Type B pancreatic cell (in vitro differentiated cells): ENCODE measurements at regions not wholly inside any gene's neighbourhood (a gene's known extent, or its start where the extent isn't known, plus 50 kb on each side); places are given as distances from the start of the nearest gene placed in this dataset.

Experiments used
- DNase-seq: peaks from one replicate; pipeline ENCODE4 v3.0.0; 2021; ENCODE audit warnings: mixed read lengths; ENCODE audit not compliant: unreplicated experiment; ENCODE audit errors: extremely low spot score
- H3K27ac Mint-ChIP-seq: 2 replicates; pipeline ENCODE4 v1.8.0; 2021; ENCODE audit warnings: mild to moderate bottlenecking, mixed read lengths
- H3K27me3 Mint-ChIP-seq: 2 replicates; pipeline ENCODE4 v1.8.0; 2021; ENCODE audit warnings: mixed read lengths
- H3K36me3 Mint-ChIP-seq: 2 replicates; pipeline ENCODE4 v1.8.0; 2021; ENCODE audit warnings: mixed read lengths
- H3K4me1 Mint-ChIP-seq: one replicate; pipeline ENCODE4 v1.8.0; 2021; ENCODE audit warnings: mixed read lengths; ENCODE audit not compliant: unreplicated experiment
- H3K4me3 Mint-ChIP-seq: 2 replicates; pipeline ENCODE4 v1.8.0; 2021; ENCODE audit warnings: mild to moderate bottlenecking, mixed read lengths
- H3K9me3 Mint-ChIP-seq: 2 replicates; pipeline ENCODE4 v1.8.0; 2021; ENCODE audit warnings: mixed read lengths
- TF ChIP-seq, protein P1 (sequence below): fragments of 200-600 bp; sonication (generic); conservative IDR thresholded peaks from 2 replicates; pipeline ENCODE4 v1.5.0; 2021; ENCODE audit warnings: antibody characterized with exemption, mild to moderate bottlenecking

DNA sequence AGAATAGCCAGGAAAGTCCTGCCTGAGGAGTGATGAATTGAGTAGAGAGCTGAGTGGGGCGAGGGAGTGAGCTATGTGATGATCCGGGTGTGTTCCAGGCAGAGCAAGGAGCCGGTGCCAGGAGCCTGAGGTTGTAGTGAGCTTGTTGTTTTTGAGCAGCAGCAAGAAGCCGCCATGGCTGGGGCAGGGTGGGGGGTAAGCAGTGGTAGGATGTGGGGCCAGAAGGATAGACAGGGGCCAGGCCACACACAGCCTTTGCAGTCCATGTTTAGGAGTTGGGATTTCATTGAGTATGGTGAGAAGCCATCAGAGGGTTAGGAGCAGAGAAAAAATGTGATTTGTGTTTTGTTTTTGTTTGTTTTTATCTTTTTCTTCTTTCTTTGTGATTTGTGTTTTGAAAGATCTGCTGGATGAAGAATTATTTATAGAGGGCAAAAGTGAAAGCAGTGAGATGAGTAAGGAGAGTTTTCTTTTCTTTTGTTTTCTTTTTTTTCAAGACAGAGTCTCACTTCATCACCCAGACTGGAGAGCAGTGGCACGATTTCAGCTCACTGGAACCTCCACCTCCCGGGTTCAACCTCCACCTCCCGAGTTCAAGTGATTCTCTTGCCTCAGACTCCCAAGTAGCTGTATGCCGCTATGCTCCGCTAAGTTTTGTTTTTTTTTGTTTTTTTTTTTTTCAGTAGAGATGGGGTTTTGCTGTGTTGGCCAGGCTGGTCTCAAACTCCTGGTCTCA lies 92.3 kb upstream of the BCAT1 start:
- no peak for DNase-seq
- no peak overlapping the region for H3K4me3 Mint-ChIP-seq
- TF ChIP-seq, protein P1, sequence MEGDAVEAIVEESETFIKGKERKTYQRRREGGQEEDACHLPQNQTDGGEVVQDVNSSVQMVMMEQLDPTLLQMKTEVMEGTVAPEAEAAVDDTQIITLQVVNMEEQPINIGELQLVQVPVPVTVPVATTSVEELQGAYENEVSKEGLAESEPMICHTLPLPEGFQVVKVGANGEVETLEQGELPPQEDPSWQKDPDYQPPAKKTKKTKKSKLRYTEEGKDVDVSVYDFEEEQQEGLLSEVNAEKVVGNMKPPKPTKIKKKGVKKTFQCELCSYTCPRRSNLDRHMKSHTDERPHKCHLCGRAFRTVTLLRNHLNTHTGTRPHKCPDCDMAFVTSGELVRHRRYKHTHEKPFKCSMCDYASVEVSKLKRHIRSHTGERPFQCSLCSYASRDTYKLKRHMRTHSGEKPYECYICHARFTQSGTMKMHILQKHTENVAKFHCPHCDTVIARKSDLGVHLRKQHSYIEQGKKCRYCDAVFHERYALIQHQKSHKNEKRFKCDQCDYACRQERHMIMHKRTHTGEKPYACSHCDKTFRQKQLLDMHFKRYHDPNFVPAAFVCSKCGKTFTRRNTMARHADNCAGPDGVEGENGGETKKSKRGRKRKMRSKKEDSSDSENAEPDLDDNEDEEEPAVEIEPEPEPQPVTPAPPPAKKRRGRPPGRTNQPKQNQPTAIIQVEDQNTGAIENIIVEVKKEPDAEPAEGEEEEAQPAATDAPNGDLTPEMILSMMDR, result no peak
- H3K27ac Mint-ChIP-seq, result no peak overlapping the region
- no peaks in the 10 kb centered on the region for H3K4me1 Mint-ChIP-seq
- H3K27me3 Mint-ChIP-seq, result peaks cover 20% of the 10 kb centered on the region
- H3K9me3 Mint-ChIP-seq, result no peaks in the 10 kb centered on the region
- H3K36me3 Mint-ChIP-seq, result peaks cover 9% of the 10 kb centered on the region

DNA sequence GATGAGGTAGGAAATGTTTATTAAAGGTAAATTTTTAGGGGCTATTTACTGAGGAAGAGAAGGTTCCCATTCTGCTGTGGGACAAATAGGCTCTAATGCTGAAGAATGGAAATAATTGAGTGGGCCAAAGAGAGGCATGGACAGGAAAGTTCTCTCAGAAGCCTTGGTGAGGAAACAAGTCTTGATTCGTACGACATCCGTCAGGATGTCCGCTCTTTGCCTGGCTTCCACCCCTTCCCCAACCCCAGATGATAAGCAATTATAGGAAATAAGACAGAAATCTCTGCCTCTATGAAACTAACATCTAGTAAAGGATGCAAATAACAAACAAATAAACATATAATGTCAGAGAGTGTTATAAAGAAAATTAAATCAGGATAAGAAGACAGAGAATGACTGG lies 91.7 kb upstream of the BCAT1 start:
- H3K27me3 Mint-ChIP-seq, result peaks cover 20% of the 10 kb centered on the region
- H3K9me3 Mint-ChIP-seq, result no peaks in the 10 kb centered on the region
- TF ChIP-seq, protein P1, result no peak
- H3K36me3 Mint-ChIP-seq, result peaks cover 9% of the 10 kb centered on the region
- no peak for DNase-seq
- no peak overlapping the region for H3K27ac Mint-ChIP-seq
- H3K4me1 Mint-ChIP-seq, result no peaks in the 10 kb centered on the region
- no peak overlapping the region for H3K4me3 Mint-ChIP-seq

DNA sequence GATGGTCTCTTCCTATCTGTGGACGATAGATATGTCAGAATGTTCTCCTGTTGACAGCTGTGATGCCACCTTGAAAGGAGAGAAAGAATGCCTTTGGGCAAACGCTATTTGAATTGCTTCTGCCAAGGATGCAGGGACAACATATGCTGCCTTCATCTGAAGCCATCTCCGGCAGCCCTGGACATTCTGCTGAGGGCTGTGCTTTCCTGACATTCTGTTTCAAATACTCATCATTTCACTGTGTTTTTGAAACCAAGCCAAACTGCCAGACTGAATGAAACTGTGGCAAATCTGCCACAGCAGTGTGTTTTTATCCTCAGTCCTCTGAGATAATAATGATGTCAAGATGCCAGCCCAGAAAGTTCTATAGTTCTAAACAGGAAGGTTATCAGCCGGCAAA lies 85.8 kb upstream of the BCAT1 start:
- Mint-ChIP-seq H3K9me3 (no peaks in the 10 kb centered on the region), H3K27me3 (peaks cover 6% of the 10 kb centered on the region), H3K27ac (no peak overlapping the region), H3K4me3 (no peak overlapping the region), H3K4me1 (no peaks in the 10 kb centered on the region), H3K36me3 (peaks cover 4% of the 10 kb centered on the region)
- DNase-seq, result no peak
- TF ChIP-seq, protein P1, result no peak

DNA sequence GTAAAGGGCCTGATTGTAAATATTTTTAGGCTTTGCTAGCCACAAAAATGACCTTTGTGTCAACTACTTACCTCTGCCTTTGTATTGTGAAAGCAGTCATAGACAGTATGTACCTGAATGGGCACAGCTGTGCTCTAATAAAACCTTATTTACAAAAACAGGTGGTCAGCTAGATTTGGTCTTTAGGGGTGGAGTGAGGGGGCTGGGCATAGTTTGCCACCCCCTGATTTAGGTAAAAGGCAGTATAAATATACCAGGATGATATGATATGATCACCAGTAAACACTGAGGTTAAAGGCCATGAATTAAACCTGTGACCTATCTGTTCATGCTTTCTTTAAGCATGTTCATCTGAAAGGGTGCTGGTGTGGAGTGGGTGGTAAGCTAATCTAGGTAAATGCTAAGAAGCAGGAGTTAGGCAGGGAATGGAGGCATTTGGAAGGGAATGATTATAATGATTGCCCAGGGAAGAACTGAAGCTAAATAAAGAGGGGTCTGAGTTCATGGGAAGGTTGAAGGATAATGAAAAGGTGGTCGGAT lies 77.1 kb upstream of the BCAT1 start:
- TF ChIP-seq, protein P1, result no peak
- no peak for DNase-seq

DNA sequence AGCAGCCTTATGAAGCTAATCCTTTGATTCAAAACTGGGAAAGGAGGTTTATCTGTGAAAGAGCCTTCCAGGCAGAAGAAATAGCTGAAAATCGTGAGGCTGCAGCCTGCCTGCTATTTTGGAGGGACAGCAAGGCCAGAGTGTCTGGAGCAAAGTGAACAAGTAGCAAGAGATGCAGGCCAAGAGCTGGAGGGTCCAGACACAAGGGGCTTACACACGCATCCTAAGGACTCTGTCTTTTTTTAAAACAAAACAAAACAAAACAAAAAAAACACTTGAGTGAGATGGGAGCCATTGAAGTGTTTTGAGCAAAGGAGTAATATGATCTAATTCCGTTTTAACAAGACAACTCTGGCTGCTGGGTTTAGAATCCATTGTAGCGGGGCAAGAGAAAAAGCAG lies 76.4 kb upstream of the BCAT1 start:
- TF ChIP-seq, protein P1, result no peak
- Mint-ChIP-seq H3K27ac (no peak overlapping the region), H3K4me1 (no peaks in the 10 kb centered on the region), H3K27me3 (no peaks in the 10 kb centered on the region), H3K9me3 (peaks cover under 1% of the 10 kb centered on the region), H3K4me3 (no peak overlapping the region), H3K36me3 (peaks cover 5% of the 10 kb centered on the region)
- DNase-seq, result no peak

More for the DNA sequence above, 77.1 kb upstream of the BCAT1 start:
- Mint-ChIP-seq H3K27me3 (no peaks in the 10 kb centered on the region), H3K4me1 (no peaks in the 10 kb centered on the region), H3K4me3 (no peak overlapping the region), H3K36me3 (no peaks in the 10 kb centered on the region), H3K9me3 (no peaks in the 10 kb centered on the region), H3K27ac (no peak overlapping the region)
